NCI-H345 (cell line): ENCODE measurements at regions not wholly inside any gene's neighbourhood (a gene's known extent, or its start where the extent isn't known, plus 50 kb on each side); places are given as distances from the start of the nearest gene placed in this dataset.
"Not testable (repeated sequence)": the region's sequence is repeated elsewhere in the genome, so short reads cannot be mapped to it uniquely, and the experiment has no call there.

Experiments
- DNase-seq: peaks from one replicate; lab custom pipeline; 2025; lab: John Stamatoyannopoulos, UW

- peak; percentile 7 for DNase-seq
These were observed 644.9 kb upstream of the NCAM2 start for GRCh38 chr21:20353351-20353750.

GRCh38 chr21:20373031-20373430 is 625.2 kb upstream of the NCAM2 start:
- no peak for DNase-seq

GRCh38 chr21:20377250-20377649 is 621.0 kb upstream of the NCAM2 start:
- DNase-seq: no peak

GRCh38 chr21:20388400-20388799 is 609.8 kb upstream of the NCAM2 start:
- DNase-seq: no peak

- no peak for DNase-seq
These were observed 601.4 kb upstream of the NCAM2 start for GRCh38 chr21:20396798-20397197.

GRCh38 chr21:20404915-20405314 is 593.3 kb upstream of the NCAM2 start:
- DNase-seq: no peak

- DNase-seq: no peak
These were observed 579.9 kb upstream of the NCAM2 start for GRCh38 chr21:20418353-20418752.

- no peak for DNase-seq
These were observed 578.4 kb upstream of the NCAM2 start for GRCh38 chr21:20419772-20420171.

- no peak for DNase-seq
These were observed 573.3 kb upstream of the NCAM2 start for GRCh38 chr21:20424943-20425342.

- no peak for DNase-seq
These were observed 572.4 kb upstream of the NCAM2 start for GRCh38 chr21:20425856-20426255.

- no peak for DNase-seq
These were observed 557.9 kb upstream of the NCAM2 start for GRCh38 chr21:20440338-20440737.

- DNase-seq: peak; percentile 17
These were observed 554.6 kb upstream of the NCAM2 start for GRCh38 chr21:20443558-20444155.

GRCh38 chr21:20445971-20446370 is 552.2 kb upstream of the NCAM2 start:
- no peak for DNase-seq

GRCh38 chr21:20451046-20451445 is 547.2 kb upstream of the NCAM2 start:
- DNase-seq: no peak

GRCh38 chr21:20452935-20453334 is 545.3 kb upstream of the NCAM2 start:
- no peak for DNase-seq

- DNase-seq: no peak
These were observed 538.4 kb upstream of the NCAM2 start for GRCh38 chr21:20459838-20460237.

- DNase-seq: no peak
These were observed 534.8 kb upstream of the NCAM2 start for GRCh38 chr21:20463362-20463761.

GRCh38 chr21:20469361-20469760 is 528.8 kb upstream of the NCAM2 start:
- no peak for DNase-seq

- no peak for DNase-seq
These were observed 511.9 kb upstream of the NCAM2 start for GRCh38 chr21:20486303-20486702.

- not testable (repeated sequence) for DNase-seq
These were observed 495.3 kb upstream of the NCAM2 start for GRCh38 chr21:20502915-20503314.

GRCh38 chr21:20507783-20508182 is 490.4 kb upstream of the NCAM2 start:
- no peak for DNase-seq

- no peak for DNase-seq
These were observed 486.9 kb upstream of the NCAM2 start for GRCh38 chr21:20511216-20511880.

- no peak for DNase-seq
These were observed 482.8 kb upstream of the NCAM2 start for GRCh38 chr21:20515446-20515845.

- no peak for DNase-seq
These were observed 479.1 kb upstream of the NCAM2 start for GRCh38 chr21:20519076-20519475.
